ENCODE measurements at regions not wholly inside any gene's neighbourhood (a gene's known extent, or its start where the extent isn't known, plus 50 kb on each side); places are given as distances from the start of the nearest gene placed in this dataset.

DNA sequence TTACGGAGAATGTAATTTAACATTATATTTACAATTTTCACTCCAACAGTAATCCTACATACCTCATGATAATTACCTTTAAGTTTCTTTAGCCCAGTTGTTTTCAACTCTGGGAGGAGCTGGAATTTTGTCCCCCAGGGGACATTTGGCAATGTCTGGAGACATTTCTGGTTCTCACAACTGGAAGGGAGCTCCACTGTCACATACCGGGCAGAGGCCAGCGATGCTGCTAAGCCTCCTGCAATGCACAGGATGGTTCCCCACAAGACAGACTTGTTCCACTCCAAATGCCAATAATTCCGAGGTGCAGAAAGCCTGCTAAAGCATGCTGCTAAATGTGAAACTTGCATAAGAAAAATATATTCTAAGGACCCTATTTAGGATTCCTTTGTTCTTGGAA is 251.1 kb upstream of the IRX5 start:
- no peak for DNase-seq (ENCODE audit: low read depth)

GRCh38 chr16:54677308-54677950 is 253.2 kb upstream of the IRX5 start:
- no peak for DNase-seq (ENCODE audit: low read depth)

- DNase-seq (ENCODE audit: low read depth): no peak
Observed at GRCh38 chr16:54673313-54673712, 257.4 kb upstream of the IRX5 start.

DNA sequence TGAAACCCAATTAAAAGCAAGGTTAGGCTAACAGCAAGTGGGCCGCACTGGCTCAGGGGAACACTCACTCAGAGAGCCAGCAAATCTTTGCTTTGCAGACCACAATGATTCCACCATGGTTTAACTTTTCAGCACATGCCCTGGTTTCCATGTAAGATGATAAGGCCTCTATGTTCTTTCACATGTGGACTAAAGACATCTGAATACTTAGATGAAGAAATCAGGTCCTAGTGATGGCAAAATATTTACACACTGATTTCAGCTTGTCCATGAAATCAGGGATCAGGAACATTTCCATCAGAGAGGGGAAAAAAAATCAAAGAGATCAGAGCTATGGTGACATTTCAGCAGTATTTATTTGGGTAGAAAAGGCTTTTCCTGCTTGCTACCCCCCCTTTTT is 258.2 kb upstream of the IRX5 start:
- no peak for DNase-seq (ENCODE audit: low read depth)

- no peak for DNase-seq (ENCODE audit: low read depth)
Observed at GRCh38 chr16:54657709-54658102, 273.0 kb upstream of the IRX5 start.

DNA sequence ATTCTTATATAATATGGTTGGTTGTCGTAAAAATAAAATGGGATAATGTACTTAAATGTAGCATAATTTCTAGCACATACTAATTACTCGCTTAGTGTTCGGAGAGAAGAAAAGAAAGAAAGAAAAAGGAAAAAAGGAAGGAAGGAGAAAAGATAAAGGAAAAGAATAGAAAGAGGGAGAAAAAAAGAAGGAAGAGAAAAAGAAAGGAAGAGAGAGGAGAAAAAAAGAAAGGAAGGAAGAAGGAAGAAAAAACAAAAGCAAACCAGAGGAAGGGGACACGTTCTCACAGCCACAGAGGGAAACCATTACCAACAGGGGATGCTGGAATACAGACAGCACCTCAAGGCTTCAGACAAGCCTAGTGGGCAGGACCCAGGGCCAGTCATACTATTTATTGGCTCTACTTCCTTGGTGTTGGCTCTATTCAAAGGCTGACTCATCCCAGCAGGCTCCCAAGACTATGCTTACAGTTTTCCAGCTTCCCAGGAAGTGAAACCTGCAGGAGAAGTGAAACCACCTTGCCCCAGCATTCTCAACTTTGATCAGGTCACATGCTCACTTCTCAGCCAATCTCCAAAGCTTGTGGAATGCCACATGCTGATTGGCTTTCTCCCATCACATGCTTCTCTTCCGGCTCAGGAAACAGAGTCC is 273.5 kb upstream of the IRX5 start:
- peak; percentile 51 for DNase-seq (ENCODE audit: low read depth)

GRCh38 chr16:54655121-54655590 is 275.5 kb upstream of the IRX5 start:
- no peak for DNase-seq (ENCODE audit: low read depth)

DNA sequence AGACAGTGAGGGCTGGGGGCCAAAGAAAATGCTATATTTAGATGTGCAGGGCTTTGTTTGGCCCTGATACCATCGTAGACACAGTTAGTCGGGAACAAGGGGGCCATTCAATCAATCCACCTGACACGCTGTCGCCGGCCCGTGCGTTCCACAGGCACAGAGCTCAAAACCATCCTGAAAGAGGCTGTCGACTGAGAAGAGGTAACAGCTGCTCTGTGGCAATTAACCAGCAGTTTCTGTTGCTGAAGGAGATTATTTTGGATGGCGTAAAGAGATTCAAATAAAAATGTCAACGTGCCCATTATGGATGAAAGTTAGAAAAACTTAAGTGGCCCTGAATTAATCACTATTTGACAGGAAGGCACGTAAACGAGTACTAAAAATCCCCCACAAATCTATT is 276.2 kb upstream of the IRX5 start:
- DNase-seq (ENCODE audit: low read depth): no peak

- no peak for DNase-seq (ENCODE audit: low read depth)
Observed at GRCh38 chr16:54652201-54652770, 278.4 kb upstream of the IRX5 start.

DNA sequence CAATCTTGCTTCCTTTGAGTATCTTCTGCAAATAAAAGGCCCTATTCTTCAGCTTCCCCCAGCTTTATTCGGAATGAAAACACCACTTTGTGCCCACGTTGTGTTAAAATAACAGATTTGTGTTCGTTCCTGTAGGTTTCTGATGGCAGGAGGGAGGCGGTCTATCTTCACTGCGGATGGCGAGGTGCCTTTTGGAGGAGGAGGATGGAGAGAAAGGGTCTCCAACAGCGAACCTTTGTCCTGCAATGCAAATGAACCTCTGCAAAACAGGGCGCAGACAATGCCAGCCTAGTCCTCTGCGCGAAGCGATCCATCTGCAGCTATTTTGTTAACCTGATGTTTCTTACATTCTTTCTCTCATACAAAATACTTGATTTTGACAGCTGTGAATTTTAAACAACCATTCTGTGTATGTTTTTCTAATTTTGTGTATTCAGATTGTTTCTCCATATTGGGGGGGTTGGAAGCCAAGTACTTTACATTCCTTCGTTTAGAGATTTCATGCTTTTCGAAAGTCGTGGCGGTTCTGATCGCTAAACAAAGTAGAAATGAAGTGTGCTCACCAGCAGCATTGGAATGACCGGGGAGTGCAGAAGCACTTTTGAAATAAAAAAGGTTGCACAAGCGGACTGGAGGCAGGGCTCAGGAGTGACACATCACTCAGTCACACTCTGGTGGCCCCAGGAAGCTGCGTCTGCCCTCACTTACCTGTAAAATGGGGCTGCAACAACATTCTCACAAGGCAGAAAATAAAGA is 279.0 kb upstream of the IRX5 start:
- DNase-seq (ENCODE audit: low read depth): no peak

DNA sequence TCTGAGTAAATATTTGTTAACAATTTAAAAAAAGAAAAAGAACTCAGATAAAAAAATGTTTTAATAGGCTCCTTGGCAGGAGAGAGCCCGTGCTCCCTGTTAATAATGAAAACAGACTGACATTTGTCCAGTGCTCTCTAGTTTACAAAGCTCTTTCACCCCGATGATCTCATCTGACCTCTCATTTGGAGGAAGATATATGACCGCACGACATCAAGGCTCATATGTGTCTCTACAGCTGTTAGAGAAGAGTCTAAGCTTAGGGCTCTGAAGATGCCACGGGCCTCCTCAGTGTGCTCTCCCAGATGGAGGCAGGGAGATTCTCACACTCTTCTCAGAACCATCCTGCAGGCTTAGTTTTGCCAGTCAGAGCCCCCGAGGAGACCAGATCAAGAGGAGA is 280.8 kb upstream of the IRX5 start:
- no peak for DNase-seq (ENCODE audit: low read depth)

DNA sequence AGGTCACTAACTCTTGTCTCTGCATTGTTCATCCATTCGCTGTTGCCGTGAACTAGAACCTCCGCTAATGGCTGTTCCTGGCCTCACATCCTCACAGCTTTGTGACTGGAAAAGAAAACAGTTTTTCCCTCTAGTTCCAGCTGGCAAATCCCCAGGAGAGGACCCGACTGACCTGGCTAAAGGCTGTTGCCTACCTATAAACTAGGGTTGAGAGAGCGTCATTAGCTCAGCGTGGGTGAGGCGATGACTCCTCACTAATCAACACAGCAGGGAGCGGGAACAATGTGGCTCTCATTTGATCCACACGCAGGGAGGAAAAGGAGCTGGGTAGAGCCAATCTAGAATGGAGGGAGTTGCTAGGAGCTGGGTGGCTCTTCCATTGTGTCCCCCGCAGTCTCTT is 282.1 kb upstream of the IRX5 start:
- DNase-seq (ENCODE audit: low read depth): no peak

GRCh38 chr16:54647725-54648221 is 282.9 kb upstream of the IRX5 start:
- no peak for DNase-seq (ENCODE audit: low read depth)

DNA sequence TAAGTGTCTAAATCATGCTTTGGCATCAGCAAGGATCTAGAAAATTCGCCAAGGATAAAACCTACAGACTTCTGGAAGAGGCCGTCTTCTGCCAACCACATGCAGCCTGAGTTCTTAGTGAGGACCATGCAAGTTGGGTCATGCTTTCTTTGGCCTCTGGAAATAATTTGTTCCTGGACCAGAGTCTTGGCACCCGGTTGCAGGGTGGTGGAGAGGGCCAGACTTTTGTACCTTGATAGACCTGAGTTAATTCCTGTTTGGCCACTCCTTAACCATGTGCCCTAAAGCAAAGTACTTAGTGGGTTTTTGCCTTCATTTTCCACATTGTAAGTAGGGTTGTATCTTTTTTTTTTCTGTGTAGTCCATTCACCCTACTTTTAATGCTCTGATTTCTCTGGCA is 283.4 kb upstream of the IRX5 start:
- DNase-seq (ENCODE audit: low read depth): no peak

GRCh38 chr16:54645345-54645744 is 285.3 kb upstream of the IRX5 start:
- no peak for DNase-seq (ENCODE audit: low read depth)

DNA sequence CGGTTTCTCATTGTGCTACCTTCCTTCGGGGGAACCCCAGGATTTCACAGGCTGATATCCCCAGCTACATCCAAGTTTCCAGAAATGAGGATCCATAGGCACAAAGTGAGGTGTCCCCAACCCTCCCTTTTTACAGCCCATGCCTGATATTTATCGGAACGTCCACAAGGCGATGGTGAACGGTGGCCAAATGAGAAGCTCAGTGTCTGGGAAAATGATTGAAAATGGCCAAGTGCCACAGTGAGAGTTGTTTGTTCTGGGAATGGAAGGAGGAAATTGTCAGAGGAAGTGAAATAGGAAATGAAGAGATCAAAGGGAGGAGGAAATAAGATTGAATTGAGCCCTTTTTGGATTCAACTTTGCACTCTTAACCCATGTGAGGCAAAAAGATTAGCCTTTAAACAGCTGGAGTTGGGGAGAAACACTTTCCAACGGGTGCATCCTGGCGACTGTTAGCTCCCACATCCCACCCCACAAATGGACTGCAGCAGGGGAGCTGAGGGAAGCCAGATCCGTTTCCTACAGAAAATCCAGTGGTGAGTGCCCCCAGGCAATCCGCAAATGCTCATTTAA is 294.4 kb upstream of the IRX5 start:
- DNase-seq (ENCODE audit: low read depth): no peak

- no peak for DNase-seq (ENCODE audit: low read depth)
Observed at GRCh38 chr16:54633943-54634362, 296.7 kb upstream of the IRX5 start.

- DNase-seq (ENCODE audit: low read depth): no peak
Observed at GRCh38 chr16:54632322-54633220, 298.1 kb upstream of the IRX5 start.

DNA sequence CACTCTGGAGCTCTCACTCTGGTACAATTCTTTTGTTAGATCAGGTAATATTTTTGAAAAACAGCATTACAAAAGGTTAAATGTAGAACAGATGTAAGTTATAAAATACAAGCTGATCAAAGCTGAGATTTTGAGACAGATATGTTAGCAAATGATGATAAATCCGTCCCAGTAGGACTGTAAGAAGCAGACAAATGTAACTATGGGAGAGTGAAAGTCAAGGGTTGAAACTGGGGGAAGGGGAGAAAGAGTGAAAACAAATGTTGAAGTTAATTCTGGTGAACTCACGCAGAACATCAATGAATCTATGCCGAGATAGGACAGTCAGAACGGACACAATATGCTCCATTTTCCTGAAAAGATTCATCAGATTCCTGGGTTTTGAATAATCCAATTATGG is 298.9 kb upstream of the IRX5 start:
- no peak for DNase-seq (ENCODE audit: low read depth)

GRCh38 chr16:54630284-54630967 is 300.2 kb upstream of the IRX5 start:
- DNase-seq (ENCODE audit: low read depth): peak; percentile 71
